PC-3 (cell line): ENCODE measurements at regions not wholly inside any gene's neighbourhood (a gene's known extent, or its start where the extent isn't known, plus 50 kb on each side); places are given as distances from the start of the nearest gene placed in this dataset.

ENCODE experiments used
- ATAC-seq: fragments of 200-7000 bp; cut with Tn5 transposase; 2 replicates; pipeline ENCODE4 v1.9.1; 2020; ENCODE audit warnings: mild to moderate bottlenecking, moderate library complexity
- BruUV-seq: library from RNA; stranded (reverse); fragments of 400-500 nt; replicated peaks from 2 replicates; lab custom pipeline; 2021; lab: Mats Ljungman, UMichigan
- CTCF ChIA-PET: fragments of 300-600 bp; sonication (Branson Sonifier 250); formaldehyde crosslinking; loops from one replicate; lab custom pipeline; 2022; ENCODE audit warnings: antibody characterized with exemption; lab: Charles Lee
- POLR2A ChIA-PET: fragments of 300-600 bp; sonication (Branson Sonifier 250); formaldehyde crosslinking; loops from one replicate; lab custom pipeline; 2022; ENCODE audit warnings: antibody characterized with exemption; ENCODE audit not compliant: unreplicated experiment; lab: Charles Lee
- DNase-seq: peaks from one replicate; pipeline ENCODE4 v3.0.0-alpha.2; 2015
- H2AFZ ChIP-seq: fragments of 300-600 bp; sonication (generic); 2 replicates; pipeline ENCODE4 v1.6.0; 2016; ENCODE audit warnings: antibody characterized with exemption, low read length
- H3F3A ChIP-seq: fragments of 300-600 bp; sonication (generic); one replicate; pipeline ENCODE4 v1.6.0; 2017; ENCODE audit warnings: antibody characterized with exemption, low read length, control low read depth, mild to moderate bottlenecking; ENCODE audit not compliant: unreplicated experiment
- H3K27ac ChIP-seq: fragments of 300-600 bp; sonication (generic); 2 replicates; pipeline ENCODE4 v1.5.1; 2016; ENCODE audit warnings: mild to moderate bottlenecking, low read length
- H3K27me3 ChIP-seq: fragments of 300-600 bp; sonication (generic); 2 replicates; pipeline ENCODE4 v1.6.1; 2016; ENCODE audit warnings: low read length, mixed read lengths
- H3K36me3 ChIP-seq: fragments of 300-600 bp; sonication (generic); 2 replicates; pipeline ENCODE4 v1.6.1; 2016; ENCODE audit warnings: low read depth, mixed run types, low read length, mixed read lengths
- H3K4me1 ChIP-seq: fragments of 300-600 bp; sonication (generic); 2 replicates; pipeline ENCODE4 v1.5.1; 2016; ENCODE audit warnings: low read length; ENCODE audit not compliant: insufficient read depth
- H3K4me2 ChIP-seq: fragments of 300-600 bp; sonication (generic); 2 replicates; pipeline ENCODE4 v1.6.0; 2016; ENCODE audit warnings: low read length
- H3K4me3 ChIP-seq: fragments of 300-600 bp; sonication (generic); 2 replicates; pipeline ENCODE4 v1.5.1; 2016; ENCODE audit warnings: mild to moderate bottlenecking, low read length, mixed read lengths
- H3K79me2 ChIP-seq: fragments of 300-600 bp; sonication (generic); 2 replicates; pipeline ENCODE4 v1.6.1; 2017; ENCODE audit warnings: low read length, mixed read lengths
- H3K9ac ChIP-seq: fragments of 300-600 bp; sonication (generic); 2 replicates; pipeline ENCODE4 v1.6.0; 2016; ENCODE audit warnings: mild to moderate bottlenecking, low read length
- H3K9me2 ChIP-seq: fragments of 300-600 bp; sonication (generic); replicated peaks from 2 replicates; pipeline ENCODE4 v1.6.1; 2016; ENCODE audit warnings: mixed run types, low read length, mixed read lengths
- H3K9me3 ChIP-seq: fragments of 300-600 bp; sonication (generic); 2 replicates; pipeline ENCODE4 v1.6.1; 2016; ENCODE audit warnings: low read length, mixed read lengths
- H4K20me1 ChIP-seq: fragments of 300-600 bp; sonication (generic); 2 replicates; pipeline ENCODE4 v1.6.1; 2016; ENCODE audit warnings: low read length, mixed read lengths
- CTCF ChIP-seq: fragments of 300-600 bp; sonication (generic); conservative IDR thresholded peaks from 2 replicates; pipeline ENCODE4 v1.5.1; 2017; ENCODE audit warnings: antibody characterized with exemption, low read depth, mild to moderate bottlenecking, low read length
- EZH2 ChIP-seq: fragments of 300-600 bp; sonication (generic); IDR thresholded peaks from one replicate; pipeline ENCODE4 v1.6.1; 2017; ENCODE audit warnings: antibody characterized with exemption, mild to moderate bottlenecking, low read length; ENCODE audit not compliant: unreplicated experiment
- EZH2phosphoT487 ChIP-seq: fragments of 300-600 bp; sonication (generic); IDR thresholded peaks from 2 replicates; pipeline ENCODE4 v1.6.1; 2018; ENCODE audit warnings: mild to moderate bottlenecking, antibody characterized with exemption, low read length, borderline replicate concordance
- intact Hi-C: fragments of 100-400 bp; cut with micrococcal nuclease; formaldehyde crosslinking; loops from 2 replicates; pipeline ENCODE4 v1.9.0; 2023

GRCh38 chr22:22037229-22037628 lies 54.6 kb upstream of the TOP3B start:
- no peaks in the 10 kb centered on the region for H3K9me2 ChIP-seq
- ATAC-seq (no peak), DNase-seq (no peak)
- H3K4me3 ChIP-seq, result no peak overlapping the region
- no TSS peak for BruUV-seq
- no peak overlapping the region for H3K4me2 ChIP-seq
- no peaks in the 10 kb centered on the region for H3K36me3 ChIP-seq
- no peaks in the 10 kb centered on the region for H4K20me1 ChIP-seq
- no peak overlapping the region for H3K27ac ChIP-seq
- no peaks in the 10 kb centered on the region for H3K4me1 ChIP-seq
- H3K79me2 ChIP-seq, result no peaks in the 10 kb centered on the region
- TF ChIP-seq EZH2phosphoT487 (no peak), EZH2 (no peak), CTCF (no peak)
- no peaks in the 10 kb centered on the region for H3F3A ChIP-seq
- H3K27me3 ChIP-seq, result peaks cover 7% of the 10 kb centered on the region
- intact Hi-C loops, result no loop called here
- no peak overlapping the region for H2AFZ ChIP-seq
- no peaks in the 10 kb centered on the region for H3K9me3 ChIP-seq
- H3K9ac ChIP-seq, result no peak overlapping the region
- POLR2A ChIA-PET, result no interaction called here
- CTCF ChIA-PET, result no interaction called here

GRCh38 chr22:22036588-22036987 lies 54.0 kb upstream of the TOP3B start:
- H2AFZ ChIP-seq, result no peak overlapping the region
- no peaks in the 10 kb centered on the region for H3K9me3 ChIP-seq
- POLR2A ChIA-PET, result no interaction called here
- H3K4me1 ChIP-seq, result no peaks in the 10 kb centered on the region
- intact Hi-C loops, result no loop called here
- no peak overlapping the region for H3K4me3 ChIP-seq
- H4K20me1 ChIP-seq, result no peaks in the 10 kb centered on the region
- DNase-seq, result no peak
- H3K4me2 ChIP-seq, result no peak overlapping the region
- H3K9ac ChIP-seq, result no peak overlapping the region
- H3K9me2 ChIP-seq, result no peaks in the 10 kb centered on the region
- H3K79me2 ChIP-seq, result no peaks in the 10 kb centered on the region
- no peak for TF ChIP-seq EZH2
- no peak for TF ChIP-seq CTCF
- no peak for TF ChIP-seq EZH2phosphoT487
- H3K36me3 ChIP-seq, result no peaks in the 10 kb centered on the region
- BruUV-seq, result no TSS peak
- CTCF ChIA-PET, result no interaction called here
- peaks cover under 1% of the 10 kb centered on the region; the same call in 1 of the 2 replicates for H3K27me3 ChIP-seq
- no peak overlapping the region for H3K27ac ChIP-seq
- ATAC-seq, result no peak
- no peaks in the 10 kb centered on the region for H3F3A ChIP-seq

GRCh38 chr22:22035771-22036314 lies 53.3 kb upstream of the TOP3B start:
- H3K9ac ChIP-seq, result no peak overlapping the region
- H3K4me3 ChIP-seq, result no peak overlapping the region
- H3K9me2 ChIP-seq, result no peaks in the 10 kb centered on the region
- no peaks in the 10 kb centered on the region for H4K20me1 ChIP-seq
- H3K4me1 ChIP-seq, result no peaks in the 10 kb centered on the region
- no peak for TF ChIP-seq EZH2phosphoT487
- no peak for TF ChIP-seq EZH2
- no peak for TF ChIP-seq CTCF
- no peaks in the 10 kb centered on the region; the same call in 1 of the 2 replicates for H3K27me3 ChIP-seq
- no peak overlapping the region for H3K27ac ChIP-seq
- no TSS peak for BruUV-seq
- ChIA-PET POLR2A (no interaction called here), CTCF (no interaction called here)
- DNase-seq (no peak), ATAC-seq (no peak)
- H2AFZ ChIP-seq, result no peak overlapping the region
- no peaks in the 10 kb centered on the region for H3K79me2 ChIP-seq
- intact Hi-C loops, result no loop called here
- no peak overlapping the region for H3K4me2 ChIP-seq
- H3F3A ChIP-seq, result no peaks in the 10 kb centered on the region
- no peaks in the 10 kb centered on the region for H3K9me3 ChIP-seq
- no peaks in the 10 kb centered on the region for H3K36me3 ChIP-seq
